Right atrium auricular region (tissue), 2 donors: ENCODE measurements at regions not wholly inside any gene's neighbourhood (a gene's known extent, or its start where the extent isn't known, plus 50 kb on each side); places are given as distances from the start of the nearest gene placed in this dataset.

Source experiments
- DNase-seq: peaks from one replicate; pipeline ENCODE4 v3.0.0-alpha.2; 2019; ENCODE audit warnings: low spot score
- H3K27ac ChIP-seq, 2 donors: fragments of 200-600 bp; sonication (generic); 1 replicate in 1 of 2; 2 replicates in 1 of 2; pipeline ENCODE4 v1.5.1; 2016 to 2019
- H3K27me3 ChIP-seq, 2 donors: fragments of 200-600 bp; sonication (generic); one replicate each; pipeline versions ENCODE4 v1.5.1 to v1.6.0; 2017 to 2019
- H3K36me3 ChIP-seq: fragments of 200-600 bp; sonication (generic); one replicate; pipeline ENCODE4 v1.5.1; 2016
- H3K4me1 ChIP-seq, 2 donors: fragments of 200-600 bp; sonication (generic); one replicate each; pipeline versions ENCODE4 v1.5.1 to v1.6.0; 2017 to 2019
- H3K4me3 ChIP-seq, 2 donors: fragments of 200-600 bp; sonication (generic); 1 replicate in 1 of 2; 2 replicates in 1 of 2; pipeline ENCODE4 v1.5.1; 2017 to 2019; ENCODE audit warnings: mild to moderate bottlenecking in 1 of 2, moderate library complexity in 1 of 2
- H3K9me3 ChIP-seq, 2 donors: fragments of 200-600 bp; sonication (generic); one replicate each; pipeline ENCODE4 v1.5.1; 2019
- CTCF ChIP-seq, 2 donors: fragments of 200-600 bp; sonication (generic); IDR thresholded peaks; one replicate each; pipeline ENCODE4 v1.5.1; 2019; ENCODE audit warnings: antibody characterized with exemption in 2 of 2

GRCh38 chr2:239477591-239477990, 76.8 kb upstream of the HDAC4 start:
- DNase-seq, result no peak
- Histone ChIP-seq H3K4me1 (no peaks in the 10 kb centered on the region), H3K27me3 (no peaks in the 10 kb centered on the region), H3K4me3 (no peak overlapping the region), H3K9me3 (no peaks in the 10 kb centered on the region), H3K27ac (no peak overlapping the region), H3K36me3 (no peaks in the 10 kb centered on the region)
- no peak for TF ChIP-seq CTCF (IDR thresholded peaks at IDR 0.05)

DNA sequence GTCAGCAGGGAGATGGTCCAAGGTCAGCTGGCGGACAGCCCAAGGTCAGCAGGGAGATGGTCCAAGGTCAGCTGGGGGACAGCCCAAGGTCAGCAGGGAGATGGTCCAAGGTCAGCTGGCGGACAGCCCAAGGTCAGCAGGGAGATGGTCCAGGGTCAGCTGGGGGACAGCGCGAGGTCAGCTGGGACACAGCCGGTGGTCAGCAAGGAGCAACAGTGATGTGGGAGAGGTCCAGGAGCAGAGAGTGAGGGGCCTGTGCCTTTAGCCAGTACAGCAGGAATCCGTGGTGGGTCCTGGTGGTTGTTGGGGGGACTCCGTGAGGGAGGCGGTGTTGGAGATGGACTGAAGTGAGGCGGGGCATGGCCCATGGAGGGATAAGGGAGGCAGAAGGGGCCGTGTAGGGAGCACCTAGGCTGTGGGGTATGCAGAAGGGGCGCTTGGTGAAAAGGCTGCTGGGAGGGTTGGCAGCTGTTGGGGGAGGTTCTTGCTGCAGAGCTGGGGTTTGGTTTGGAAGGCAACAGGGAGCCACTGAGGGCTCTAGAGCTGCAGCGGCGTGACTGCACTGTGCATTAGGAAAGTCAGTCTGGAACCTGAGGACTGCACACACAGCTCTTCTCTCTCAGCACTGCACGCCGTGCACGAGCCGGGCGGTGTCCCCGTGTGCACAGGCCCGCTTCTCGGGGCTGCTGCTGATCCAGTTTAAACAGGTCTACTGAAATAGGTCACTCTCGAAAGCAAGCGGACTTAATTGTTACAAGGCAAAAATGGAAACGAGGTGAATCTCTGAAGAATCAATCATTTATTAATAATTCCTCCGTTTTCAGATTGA, 76.2 kb upstream of the HDAC4 start:
- no peak for DNase-seq
- Histone ChIP-seq H3K4me3 (no peak overlapping the region), H3K27ac (no peak overlapping the region), H3K4me1 (no peaks in the 10 kb centered on the region), H3K36me3 (no peaks in the 10 kb centered on the region), H3K27me3 (no peaks in the 10 kb centered on the region), H3K9me3 (no peaks in the 10 kb centered on the region)
- TF ChIP-seq CTCF (IDR thresholded peaks at IDR 0.05), result no peak

- no peak for TF ChIP-seq CTCF (IDR thresholded peaks at IDR 0.05)
- no peak overlapping the region for H3K4me3 ChIP-seq
- no peaks in the 10 kb centered on the region for H3K4me1 ChIP-seq
- no peak for DNase-seq
- H3K36me3 ChIP-seq, result no peaks in the 10 kb centered on the region
- H3K27me3 ChIP-seq, result no peaks in the 10 kb centered on the region
- H3K9me3 ChIP-seq, result no peaks in the 10 kb centered on the region
- no peak overlapping the region for H3K27ac ChIP-seq
These were observed 75.4 kb upstream of the HDAC4 start for GRCh38 chr2:239476029-239476756.

GRCh38 chr2:239475161-239476028, 74.6 kb upstream of the HDAC4 start:
- no peak for TF ChIP-seq CTCF (IDR thresholded peaks at IDR 0.05)
- no peaks in the 10 kb centered on the region for H3K36me3 ChIP-seq
- H3K27ac ChIP-seq, result no peak overlapping the region
- no peaks in the 10 kb centered on the region for H3K27me3 ChIP-seq
- no peak overlapping the region for H3K4me3 ChIP-seq
- H3K9me3 ChIP-seq, result no peaks in the 10 kb centered on the region
- H3K4me1 ChIP-seq, result no peaks in the 10 kb centered on the region
- no peak for DNase-seq

- no peak overlapping the region for H3K4me3 ChIP-seq
- no peak for TF ChIP-seq CTCF (IDR thresholded peaks at IDR 0.05)
- DNase-seq, result no peak
- H3K27me3 ChIP-seq, result no peaks in the 10 kb centered on the region
- no peaks in the 10 kb centered on the region for H3K36me3 ChIP-seq
- no peaks in the 10 kb centered on the region for H3K9me3 ChIP-seq
- no peaks in the 10 kb centered on the region for H3K4me1 ChIP-seq
- no peak overlapping the region for H3K27ac ChIP-seq
These were observed 72.5 kb upstream of the HDAC4 start for GRCh38 chr2:239473211-239473805.
